IMR-90 (cell line): ENCODE measurements at regions not wholly inside any gene's neighbourhood (a gene's known extent, or its start where the extent isn't known, plus 50 kb on each side); places are given as distances from the start of the nearest gene placed in this dataset.

Source experiments
- ATAC-seq: fragments of 200-7000 bp; cut with Tn5 transposase; 2 replicates; pipeline ENCODE4 v1.9.1; 2020; ENCODE audit warnings: low read depth, mild to moderate bottlenecking, moderate library complexity
- BruUV-seq: library from RNA; stranded (reverse); fragments of 400-500 nt; replicated peaks from 2 replicates; lab custom pipeline; 2021; lab: Mats Ljungman, UMichigan
- CTCF ChIA-PET: fragments of 300-600 bp; formaldehyde crosslinking; extraction: SDS; loops from one replicate; lab custom pipeline; 2021; ENCODE audit warnings: antibody characterized with exemption; lab: Yijun Ruan, JAX
- POLR2A ChIA-PET: fragments of 300-600 bp; sonication (Branson Sonifier 250); formaldehyde crosslinking; loops from one replicate; lab custom pipeline; 2022; ENCODE audit warnings: antibody characterized with exemption; ENCODE audit not compliant: unreplicated experiment; lab: Charles Lee
- DNase-seq: peaks from one replicate; pipeline ENCODE4 v3.0.0; 2013
- H2AFZ ChIP-seq: replicated peaks from 2 replicates; pipeline ENCODE3; 2013; ENCODE audit warnings: low read length, mild to moderate bottlenecking; ENCODE audit not compliant: poor library complexity
- H2AK5ac ChIP-seq: 2 replicates; pipeline ENCODE4 v1.6.1; 2013; ENCODE audit warnings: low read depth, low read length, inconsistent platforms
- H2AK9ac ChIP-seq: replicated peaks from 2 replicates; pipeline ENCODE3; 2013; ENCODE audit warnings: mild to moderate bottlenecking, low read depth, low read length, moderate library complexity; ENCODE audit not compliant: poor library complexity
- H2BK120ac ChIP-seq: 2 replicates; pipeline ENCODE4 v1.6.1; 2013; ENCODE audit warnings: low read depth, low read length, inconsistent platforms
- H2BK15ac ChIP-seq: 3 replicates; pipeline ENCODE4 v1.6.1; 2013; ENCODE audit warnings: low read depth, low read length, inconsistent platforms
- H2BK20ac ChIP-seq: 2 replicates; pipeline ENCODE4 v1.6.1; 2013; ENCODE audit warnings: low read depth, mild to moderate bottlenecking, inconsistent platforms, low read length, moderate library complexity
- H2BK5ac ChIP-seq: 2 replicates; pipeline ENCODE4 v1.6.1; 2013; ENCODE audit warnings: mild to moderate bottlenecking, low read depth, low read length, inconsistent platforms; ENCODE audit not compliant: poor library complexity, severe bottlenecking
- H3K14ac ChIP-seq: replicated peaks from 2 replicates; pipeline ENCODE4 v1.6.1; 2013; ENCODE audit warnings: low read depth, low read length, inconsistent platforms
- H3K18ac ChIP-seq: 2 replicates; pipeline ENCODE4 v1.6.1; 2013; ENCODE audit warnings: low read depth, low read length, control low read depth
- H3K23ac ChIP-seq: 2 replicates; pipeline ENCODE4 v1.6.1; 2013; ENCODE audit warnings: low read depth, low read length, inconsistent platforms
- H3K27ac ChIP-seq: 2 replicates; pipeline ENCODE4 v1.5.1; 2013; ENCODE audit warnings: mild to moderate bottlenecking, control low read depth, low read length; ENCODE audit not compliant: insufficient read depth
- H3K27me3 ChIP-seq: 2 replicates; pipeline ENCODE4 v1.6.1; 2013; ENCODE audit warnings: low read length; ENCODE audit not compliant: control insufficient read depth, insufficient read depth
- H3K36me3 ChIP-seq: 2 replicates; pipeline ENCODE4 v1.6.1; 2013; ENCODE audit warnings: low read length, mixed read lengths; ENCODE audit not compliant: control insufficient read depth, insufficient read depth
- H3K4ac ChIP-seq: 2 replicates; pipeline ENCODE4 v1.6.1; 2013; ENCODE audit warnings: low read depth, low read length, inconsistent platforms
- H3K4me1 ChIP-seq: 2 replicates; pipeline ENCODE4 v1.6.1; 2013; ENCODE audit warnings: low read length, mixed read lengths; ENCODE audit not compliant: control insufficient read depth, insufficient read depth
- H3K4me2 ChIP-seq: 2 replicates; pipeline ENCODE4 v1.6.1; 2013; ENCODE audit warnings: low read depth, mild to moderate bottlenecking, control low read depth, low read length, moderate library complexity
- H3K4me3 ChIP-seq: 2 replicates; pipeline ENCODE4 v1.5.1; 2013; ENCODE audit warnings: low read depth, mild to moderate bottlenecking, control low read depth, low read length, moderate library complexity; ENCODE audit not compliant: insufficient read depth
- H3K56ac ChIP-seq: 2 replicates; pipeline ENCODE4 v1.6.1; 2013; ENCODE audit warnings: low read length, inconsistent platforms; ENCODE audit not compliant: insufficient read depth; ENCODE audit errors: extremely low read depth
- H3K79me1 ChIP-seq, 2 experiments: 2 replicates each; pipeline ENCODE4 v1.6.1; 2013; ENCODE audit warnings: low read length in 2 of 2, inconsistent platforms in 1 of 2, low read depth in 1 of 2
- H3K9ac ChIP-seq: 2 replicates; pipeline ENCODE4 v1.6.1; 2013; ENCODE audit warnings: low read depth, low read length, control low read depth
- H3K9me1 ChIP-seq: 2 replicates; pipeline ENCODE4 v1.6.1; 2013; ENCODE audit warnings: low read length, inconsistent platforms; ENCODE audit not compliant: insufficient read depth
- H3K9me3 ChIP-seq: 2 replicates; pipeline ENCODE4 v1.6.1; 2013; ENCODE audit warnings: low read length; ENCODE audit not compliant: control insufficient read depth, insufficient read depth
- H4K20me1 ChIP-seq: 2 replicates; pipeline ENCODE4 v1.6.1; 2013; ENCODE audit warnings: low read length, inconsistent platforms; ENCODE audit not compliant: insufficient read depth
- H4K5ac ChIP-seq: 2 replicates; pipeline ENCODE4 v1.6.1; 2013; ENCODE audit warnings: mild to moderate bottlenecking, low read depth, low read length, control low read depth
- H4K8ac ChIP-seq, 2 experiments: 2 replicates each; pipeline ENCODE4 v1.6.1; 2013; ENCODE audit warnings: low read depth in 2 of 2, low read length in 2 of 2, control low read depth in 1 of 2, inconsistent platforms in 1 of 2
- H4K91ac ChIP-seq: 2 replicates; pipeline ENCODE4 v1.6.1; 2013; ENCODE audit warnings: low read depth, low read length, inconsistent platforms; ENCODE audit not compliant: insufficient read depth
- FOS ChIP-seq: fragments of 150-350 bp; IDR thresholded peaks from 2 replicates; pipeline ENCODE4 v1.6.1; 2016; ENCODE audit warnings: low read depth, low read length
- MAZ ChIP-seq: IDR thresholded peaks from 2 replicates; pipeline ENCODE4 v1.6.1; 2012; ENCODE audit warnings: low read depth, mild to moderate bottlenecking, low read length, improper control_type of control experiment, moderate library complexity, borderline replicate concordance
- POLR2A ChIP-seq: IDR thresholded peaks from 2 replicates; pipeline ENCODE4 v1.6.1; 2012; ENCODE audit warnings: mild to moderate bottlenecking, low read depth, low read length
- WGBS, 2 experiments: methylation state at CpG; one replicate each; pipeline versions ENCODE4 v1.1.5 to v1.1.7; 2013; ENCODE audit warnings: missing lambda C conversion rate in 2 of 2; ENCODE audit not compliant: insufficient read length in 1 of 2; ENCODE audit errors: extremely low coverage in 2 of 2; 5-methylcytosine and 5-hydroxymethylcytosine counted together
- dilution Hi-C: fragments of 300-500 bp; cut with HindIII; formaldehyde crosslinking; loops from one replicate; pipeline ENCODE4 v1.14.3; 2018; ENCODE audit warnings: low sequenced_read_pairs; ENCODE audit not compliant: unreplicated experiment
- in situ Hi-C: fragments of 300-500 bp; cut with MboI; formaldehyde crosslinking; loops from 3 replicates; pipeline ENCODE4 v1.14.3; 2019; ENCODE audit warnings: low sequenced_read_pairs, inconsistent platforms, mixed read lengths
- intact Hi-C: fragments of 100-400 bp; cut with micrococcal nuclease; formaldehyde crosslinking; loops from 2 replicates; pipeline ENCODE4 v1.10.0; 2022

DNA sequence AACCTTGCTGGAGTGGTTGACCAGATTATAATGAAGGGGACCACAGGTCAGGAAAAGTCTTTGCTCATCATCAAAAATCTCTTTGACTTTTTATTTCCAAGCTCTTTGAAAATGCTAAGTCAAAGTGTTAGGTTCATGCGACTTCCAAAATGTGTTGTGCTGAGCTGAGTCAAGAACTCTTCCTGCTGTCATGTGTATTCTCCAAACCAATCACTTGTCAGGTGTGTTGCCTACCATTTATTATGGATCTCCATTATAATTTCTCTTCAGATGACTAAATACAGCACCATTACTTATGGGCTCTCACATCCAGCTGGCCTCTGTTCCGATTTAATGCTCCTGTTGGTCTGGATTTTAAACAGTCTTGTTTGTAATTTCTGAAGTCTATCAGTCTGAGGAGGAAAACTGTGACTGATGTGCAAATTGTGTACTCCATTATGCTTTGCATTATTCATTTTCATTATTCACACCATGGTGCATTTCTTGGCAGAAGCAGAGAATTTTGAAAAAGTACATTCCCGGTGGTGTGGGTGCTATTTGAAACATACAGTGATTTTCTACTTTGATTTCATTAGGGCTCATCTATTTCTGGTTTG is 562.5 kb downstream of the LMO7 start:
- no TSS peak for BruUV-seq
- ATAC-seq (no peak), DNase-seq (no peak)
- Histone ChIP-seq H3K9me1 (no peaks in the 10 kb centered on the region), H3K4me1 (no peaks in the 10 kb centered on the region), H4K5ac (no peak overlapping the region), H4K20me1 (no peaks in the 10 kb centered on the region), H3K14ac (no peak overlapping the region), H4K91ac (no peak overlapping the region), H3K23ac (no peak overlapping the region), H2BK120ac (no peak overlapping the region), H3K4me2 (no peak overlapping the region), H3K79me1 (no peaks in the 10 kb centered on the region), H2BK5ac (no peak overlapping the region), H2AK9ac (no peak overlapping the region), H4K8ac (no peak overlapping the region), H2BK15ac (no peak overlapping the region), H2BK20ac (no peak overlapping the region), H2AFZ (no peak overlapping the region), H2AK5ac (no peak overlapping the region), H3K36me3 (no peaks in the 10 kb centered on the region), H3K9me3 (no peaks in the 10 kb centered on the region), H3K27ac (no peak overlapping the region), H3K4me3 (no peak overlapping the region), H3K56ac (no peak overlapping the region), H3K18ac (no peak overlapping the region), H3K9ac (no peak overlapping the region), H3K27me3 (no peaks in the 10 kb centered on the region; the same call in 1 of the 2 replicates), H3K4ac (no peak overlapping the region)
- in situ Hi-C loops (no loop called here), dilution Hi-C loops (no loop called here), intact Hi-C loops (no loop called here)
- TF ChIP-seq MAZ (no peak), FOS (no peak), POLR2A (no peak)
- ChIA-PET CTCF (interaction anchor here (0.6 kb wide), 1 partner anchor 458 kb away, joined by 3 read pairs; no protein-coding TSS in a partner anchor), POLR2A (no interaction called here)
- WGBS, 2 experiments: 67% methylated on average over 1 of the region's 3 CpGs; no CpG with 5 or more reads in 1 of the 2 experiments
